Sigmoid colon (tissue), 6 donors: ENCODE measurements at regions not wholly inside any gene's neighbourhood (a gene's known extent, or its start where the extent isn't known, plus 50 kb on each side); places are given as distances from the start of the nearest gene placed in this dataset.

ENCODE experiments used
- DNase-seq: peaks from one replicate; pipeline ENCODE4 v3.0.0-alpha.2; 2019
- H3K27ac ChIP-seq, 4 donors: fragments of 200-600 bp; sonication (generic); one replicate each; pipeline ENCODE4 v1.5.1; 2016 to 2019; ENCODE audit warnings: mild to moderate bottlenecking in 1 of 4
- H3K27me3 ChIP-seq, 3 donors: fragments of 200-600 bp; sonication (generic); one replicate each; pipeline ENCODE4 v1.5.1; 2019; ENCODE audit warnings: mild to moderate bottlenecking in 1 of 3
- H3K36me3 ChIP-seq, 4 donors: fragments of 200-600 bp; sonication (generic); one replicate each; pipeline ENCODE4 v1.5.1; 2016 to 2019
- H3K4me1 ChIP-seq, 4 donors: fragments of 200-600 bp; sonication (generic); one replicate each; pipeline ENCODE4 v1.5.1; 2017 to 2019
- H3K4me3 ChIP-seq, 4 donors: fragments of 200-600 bp; sonication (generic); one replicate each; pipeline ENCODE4 v1.5.1; 2017 to 2019; ENCODE audit warnings: mild to moderate bottlenecking in 2 of 4, moderate library complexity in 1 of 4
- H3K9me3 ChIP-seq, 4 donors: fragments of 200-600 bp in 3 of 4; sonication (generic) in 3 of 4; one replicate each; pipeline versions ENCODE4 v1.5.1 to v1.6.1; 2013 to 2019
- EP300 ChIP-seq, 4 donors: sonication (generic); formaldehyde crosslinking; IDR thresholded peaks; one replicate each; pipeline ENCODE4 v1.6.1; 2017; ENCODE audit warnings: antibody characterized with exemption in 4 of 4
- POLR2A ChIP-seq, 2 donors: fragments of 450-650 bp; IDR thresholded peaks; one replicate each; pipeline ENCODE4 v1.6.1; 2016; ENCODE audit warnings: antibody characterized with exemption in 2 of 2, mild to moderate bottlenecking in 2 of 2, moderate library complexity in 2 of 2
- POLR2AphosphoS5 ChIP-seq, 4 donors: sonication (generic); formaldehyde crosslinking; IDR thresholded peaks; one replicate each; pipeline ENCODE4 v1.6.1; 2017; ENCODE audit warnings: antibody characterized with exemption in 4 of 4
- WGBS, 2 donors: extraction: QIAGEN DNeasy Blood & Tissue Kit; methylation state at CpG; one replicate each; pipeline ENCODE4 v1.1.7; 2013; 5-methylcytosine and 5-hydroxymethylcytosine counted together
- intact Hi-C: fragments of 100-400 bp; cut with DNase I; formaldehyde crosslinking; loops from one replicate; pipeline ENCODE4 v1.15.1; 2023
- TF ChIP-seq, protein P1 (sequence below), 4 experiments: fragments of 450-650 bp in 3 of 4; fragments of 200-600 bp in 1 of 4; IDR thresholded peaks; one replicate each; pipeline ENCODE4 v1.5.1; 2016 to 2019; ENCODE audit warnings: antibody characterized with exemption in 4 of 4, mild to moderate bottlenecking in 3 of 4, moderate library complexity in 2 of 4
- donor health status: healthy with polysubstance abuse.
- donor health status: healthy.

DNA sequence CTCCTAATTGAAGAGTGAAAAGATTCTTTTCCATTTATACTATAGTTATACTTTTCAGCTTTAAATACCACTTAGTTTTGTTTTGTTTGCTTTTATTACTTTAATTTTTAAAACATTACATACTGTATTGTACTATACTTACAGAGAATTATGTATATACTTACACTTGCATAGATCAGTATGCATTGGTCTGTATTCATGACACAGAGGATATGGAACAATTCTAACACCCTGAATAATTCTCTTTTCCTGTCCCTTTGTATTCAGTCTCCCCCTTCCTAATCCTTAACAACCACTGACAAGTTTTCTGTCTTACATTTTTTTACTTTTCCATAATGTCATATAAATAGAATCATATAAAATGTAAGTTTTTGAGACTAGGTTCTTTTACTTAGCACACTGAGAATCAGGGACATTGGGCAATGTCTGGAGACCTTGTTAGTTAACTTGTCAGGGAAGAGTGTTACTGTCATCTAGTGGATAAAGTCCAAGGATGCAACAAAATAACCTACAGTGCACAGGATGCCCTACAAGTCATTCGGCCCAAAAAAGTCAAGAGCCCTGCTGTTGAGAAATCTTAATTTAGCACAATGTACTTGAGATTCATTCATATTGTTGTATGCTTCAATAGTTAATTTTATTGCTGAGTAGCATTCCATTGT is 95.7 kb upstream of the MCTP2 start:
- Histone ChIP-seq H3K9me3 (peaks cover 0 to 5% (median 0%) of the 10 kb centered on the region in 4 donors), H3K4me3 (no peak overlapping the region), H3K27ac (no peak overlapping the region), H3K27me3 (no peaks in the 10 kb centered on the region), H3K36me3 (no peaks in the 10 kb centered on the region), H3K4me1 (no peaks in the 10 kb centered on the region)
- DNase-seq, result no peak
- 26 to 47% methylated on average over 1 of the region's 1 CpG for WGBS, 2 donors
- TF ChIP-seq EP300 (IDR thresholded peaks at IDR 0.05) (no peak), POLR2A (IDR thresholded peaks at IDR 0.05) (no peak), POLR2AphosphoS5 (IDR thresholded peaks at IDR 0.05) (no peak)
- TF ChIP-seq, protein P1, sequence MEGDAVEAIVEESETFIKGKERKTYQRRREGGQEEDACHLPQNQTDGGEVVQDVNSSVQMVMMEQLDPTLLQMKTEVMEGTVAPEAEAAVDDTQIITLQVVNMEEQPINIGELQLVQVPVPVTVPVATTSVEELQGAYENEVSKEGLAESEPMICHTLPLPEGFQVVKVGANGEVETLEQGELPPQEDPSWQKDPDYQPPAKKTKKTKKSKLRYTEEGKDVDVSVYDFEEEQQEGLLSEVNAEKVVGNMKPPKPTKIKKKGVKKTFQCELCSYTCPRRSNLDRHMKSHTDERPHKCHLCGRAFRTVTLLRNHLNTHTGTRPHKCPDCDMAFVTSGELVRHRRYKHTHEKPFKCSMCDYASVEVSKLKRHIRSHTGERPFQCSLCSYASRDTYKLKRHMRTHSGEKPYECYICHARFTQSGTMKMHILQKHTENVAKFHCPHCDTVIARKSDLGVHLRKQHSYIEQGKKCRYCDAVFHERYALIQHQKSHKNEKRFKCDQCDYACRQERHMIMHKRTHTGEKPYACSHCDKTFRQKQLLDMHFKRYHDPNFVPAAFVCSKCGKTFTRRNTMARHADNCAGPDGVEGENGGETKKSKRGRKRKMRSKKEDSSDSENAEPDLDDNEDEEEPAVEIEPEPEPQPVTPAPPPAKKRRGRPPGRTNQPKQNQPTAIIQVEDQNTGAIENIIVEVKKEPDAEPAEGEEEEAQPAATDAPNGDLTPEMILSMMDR (IDR thresholded peaks at IDR 0.05), result no peak
- intact Hi-C loops, result no loop called here

DNA sequence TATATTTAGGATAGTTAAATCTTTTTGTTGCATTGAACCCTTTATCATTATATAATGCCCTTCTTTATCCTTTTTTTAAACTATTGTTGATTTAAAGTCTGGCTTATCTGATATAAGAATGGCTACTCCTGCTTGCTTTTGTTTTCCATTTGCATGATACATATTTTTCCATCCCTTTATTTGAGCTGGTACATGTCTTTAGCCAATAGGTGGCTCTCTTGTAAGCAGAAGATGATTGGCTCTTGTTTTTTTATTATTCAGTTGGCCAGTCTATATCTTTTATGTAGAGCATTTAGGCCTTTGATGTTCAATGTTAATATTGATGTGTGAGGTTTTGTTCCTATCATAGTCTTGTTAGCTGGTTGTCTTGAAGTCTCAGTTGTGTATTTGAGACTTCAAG is 99.5 kb upstream of the MCTP2 start:
- intact Hi-C loops, result no loop called here
- no peak for TF ChIP-seq EP300 (IDR thresholded peaks at IDR 0.05)
- no peak for TF ChIP-seq POLR2AphosphoS5 (IDR thresholded peaks at IDR 0.05)
- TF ChIP-seq, protein P1 (IDR thresholded peaks at IDR 0.05), result no peak
- no peak for TF ChIP-seq POLR2A (IDR thresholded peaks at IDR 0.05)
- Histone ChIP-seq H3K4me1 (no peaks in the 10 kb centered on the region), H3K27ac (no peak overlapping the region), H3K9me3 (peaks cover 0 to 5% (median 0%) of the 10 kb centered on the region in 4 donors), H3K36me3 (no peaks in the 10 kb centered on the region), H3K4me3 (no peak overlapping the region), H3K27me3 (no peaks in the 10 kb centered on the region)
- no peak for DNase-seq

DNA sequence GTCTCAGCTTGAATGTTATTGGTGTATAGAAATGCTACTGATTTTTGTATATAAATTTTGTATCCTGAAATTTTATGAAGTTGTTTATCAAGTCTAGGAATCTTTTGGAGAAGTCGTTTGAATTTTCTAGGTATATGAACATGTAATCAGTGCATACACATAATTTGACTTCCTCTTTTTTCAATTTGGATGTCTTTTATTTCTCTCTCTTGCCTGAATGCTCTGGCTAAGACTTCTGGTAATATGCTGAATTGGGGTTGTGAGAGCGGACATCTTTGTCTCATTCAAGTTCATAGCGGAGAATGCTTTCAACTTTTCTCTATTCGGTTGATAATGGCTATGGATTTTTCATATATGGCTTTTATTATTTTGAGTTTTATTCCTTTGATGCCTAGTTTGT is 100.9 kb upstream of the MCTP2 start:
- 72 to 74% methylated on average over 4 of the region's 4 CpGs for WGBS, 2 donors
- intact Hi-C loops, result no loop called here
- Histone ChIP-seq H3K9me3 (peaks cover 0 to 5% (median 0%) of the 10 kb centered on the region in 4 donors), H3K4me1 (no peaks in the 10 kb centered on the region), H3K4me3 (no peak overlapping the region), H3K36me3 (no peaks in the 10 kb centered on the region), H3K27me3 (no peaks in the 10 kb centered on the region), H3K27ac (no peak overlapping the region)
- DNase-seq, result no peak
- TF ChIP-seq POLR2A (IDR thresholded peaks at IDR 0.05), result no peak
- TF ChIP-seq, protein P1 (IDR thresholded peaks at IDR 0.05), result no peak
- TF ChIP-seq EP300 (IDR thresholded peaks at IDR 0.05), result no peak
- no peak for TF ChIP-seq POLR2AphosphoS5 (IDR thresholded peaks at IDR 0.05)

DNA sequence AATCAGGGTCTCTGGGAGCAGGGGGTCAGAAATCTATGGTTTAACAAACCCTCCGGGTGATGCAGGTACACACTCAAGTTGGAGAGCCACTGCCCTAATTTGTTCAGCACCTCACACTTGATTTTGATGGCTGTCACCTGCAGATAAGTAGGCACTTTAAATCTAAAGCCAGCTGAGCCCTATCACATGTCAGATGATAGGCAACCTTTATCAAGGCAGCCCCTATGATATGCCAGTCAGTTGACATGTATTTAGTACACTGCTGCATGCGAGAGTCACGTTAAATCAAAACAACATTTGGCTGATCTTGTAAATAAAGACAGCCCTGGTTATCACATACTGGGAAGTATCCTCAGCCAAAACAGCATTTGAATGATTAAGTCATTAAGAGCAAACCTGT is 104.4 kb upstream of the MCTP2 start:
- TF ChIP-seq, protein P1 (IDR thresholded peaks at IDR 0.05), result no peak
- TF ChIP-seq POLR2A (IDR thresholded peaks at IDR 0.05) (no peak), POLR2AphosphoS5 (IDR thresholded peaks at IDR 0.05) (no peak), EP300 (IDR thresholded peaks at IDR 0.05) (no peak)
- H3K27ac ChIP-seq, result no peak overlapping the region

DNA sequence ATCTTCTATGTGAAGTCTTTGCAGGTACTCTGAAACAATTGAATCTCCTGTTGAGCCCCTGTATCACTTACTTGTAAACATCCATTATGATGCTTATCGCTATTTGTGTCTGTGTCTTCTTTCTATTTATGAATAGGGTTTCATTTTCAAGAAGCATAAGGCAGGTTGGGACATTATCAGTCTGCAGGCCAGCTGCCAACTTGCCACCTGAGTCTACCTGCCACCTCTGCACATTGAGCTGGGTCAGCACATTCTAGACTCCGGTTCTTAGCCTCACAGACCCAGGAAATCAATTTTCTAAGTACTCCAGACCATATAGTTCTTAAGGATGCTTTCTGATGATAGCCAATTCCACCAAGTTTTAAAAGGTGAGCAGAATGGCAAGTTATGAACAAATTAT is 105.7 kb upstream of the MCTP2 start:
- WGBS, 2 donors, result 80 to 82% methylated on average over 2 of the region's 2 CpGs
- H3K27ac ChIP-seq, result no peak overlapping the region
- H3K36me3 ChIP-seq, result no peaks in the 10 kb centered on the region
- H3K4me1 ChIP-seq, result peaks cover 0 to 13% (median 4%) of the 10 kb centered on the region in 4 donors
- no peak overlapping the region for H3K4me3 ChIP-seq
- TF ChIP-seq, protein P1 (IDR thresholded peaks at IDR 0.05), result no peak
- TF ChIP-seq POLR2A (IDR thresholded peaks at IDR 0.05) (no peak), POLR2AphosphoS5 (IDR thresholded peaks at IDR 0.05) (no peak), EP300 (IDR thresholded peaks at IDR 0.05) (no peak)
- no peaks in the 10 kb centered on the region for H3K9me3 ChIP-seq
- no peak for DNase-seq
- intact Hi-C loops, result loop anchor here (10.0 kb wide), 2 partner anchors 221 to 751 kb away; no protein-coding TSS in a partner anchor
- no peaks in the 10 kb centered on the region for H3K27me3 ChIP-seq

More for the DNA sequence above, 104.4 kb upstream of the MCTP2 start:
- Histone ChIP-seq H3K27me3 (no peaks in the 10 kb centered on the region), H3K9me3 (no peaks in the 10 kb centered on the region), H3K36me3 (no peaks in the 10 kb centered on the region), H3K4me3 (no peak overlapping the region), H3K4me1 (peaks cover 0 to 12% (median 4%) of the 10 kb centered on the region in 4 donors)
- whole genome bisulfite sequencing, 2 donors, result 74 to 79% methylated on average over 3 of the region's 3 CpGs
- intact Hi-C loops, result loop anchor here (10.0 kb wide), 2 partner anchors 222 to 752 kb away; no protein-coding TSS in a partner anchor
- DNase-seq, result no peak
